B cell (primary cell): ENCODE measurements at regions not wholly inside any gene's neighbourhood (a gene's known extent, or its start where the extent isn't known, plus 50 kb on each side); places are given as distances from the start of the nearest gene placed in this dataset.

Source experiments
- ATAC-seq: fragments of 200-7000 bp; cut with Tn5 transposase; one replicate; pipeline ENCODE4 v1.10.0; 2021; ENCODE audit warnings: low read depth, mild to moderate bottlenecking, moderate number of reproducible peaks, moderate library complexity
- CTCF ChIA-PET: fragments of 350-600 bp; sonication (Branson Sonifier 250); formaldehyde crosslinking; loops from one replicate; lab custom pipeline; 2021; ENCODE audit warnings: antibody characterized with exemption, inconsistent platforms; lab: Charles Lee
- POLR2A ChIA-PET: fragments of 350-600 bp; sonication (Branson Sonifier 250); formaldehyde crosslinking; loops from one replicate; lab custom pipeline; 2021; ENCODE audit warnings: antibody characterized with exemption; lab: Charles Lee
- DNase-seq: peaks from one replicate; pipeline ENCODE4 v3.0.0; 2013
- H2AFZ ChIP-seq: 2 replicates; pipeline ENCODE4 v1.6.1; 2012; ENCODE audit warnings: mild to moderate bottlenecking, low read depth, low read length; ENCODE audit not compliant: insufficient read depth, poor library complexity, severe bottlenecking
- H3K27ac ChIP-seq, 2 donors: 1 replicate in 1 of 2; 2 replicates in 1 of 2; pipeline ENCODE4 v1.5.1; 2012 to 2013; ENCODE audit warnings: low read length in 2 of 2, mild to moderate bottlenecking in 2 of 2, moderate library complexity in 1 of 2
- H3K27me3 ChIP-seq, 4 experiments: fragments of 200-600 bp in 1 of 4; sonication (generic) in 1 of 4; replicated peaks in 1 of 4; 1 replicate in 2 of 4; 2 replicates in 2 of 4; pipeline versions ENCODE4 v1.6.1 to v1.7.0; 2013 to 2016; ENCODE audit warnings: low read length in 3 of 4, mild to moderate bottlenecking in 2 of 4, mixed read lengths in 1 of 4, moderate library complexity in 1 of 4; ENCODE audit not compliant: insufficient read depth in 4 of 4, control insufficient read depth in 3 of 4; ENCODE audit errors: control extremely low read depth in 1 of 4
- H3K36me3 ChIP-seq, 2 experiments: replicated peaks in 1 of 2; 1 replicate in 1 of 2; 2 replicates in 1 of 2; pipeline versions ENCODE4 v1.6.1 to v1.7.1; 2013; ENCODE audit warnings: low read length in 1 of 2; ENCODE audit not compliant: insufficient read depth in 2 of 2, control insufficient read depth in 1 of 2; ENCODE audit errors: control extremely low read depth in 1 of 2, extremely low read depth in 1 of 2
- H3K4me1 ChIP-seq, 2 donors: fragments of 200-600 bp in 1 of 2; sonication (generic) in 1 of 2; 1 replicate in 1 of 2; 2 replicates in 1 of 2; pipeline versions ENCODE4 v1.5.1 to v1.6.1; 2013 to 2017; ENCODE audit warnings: low read length in 2 of 2; ENCODE audit not compliant: control insufficient read depth in 2 of 2, insufficient read depth in 2 of 2
- H3K4me2 ChIP-seq: replicated peaks from 2 replicates; pipeline ENCODE3; 2012; ENCODE audit warnings: mild to moderate bottlenecking, low read depth, low read length; ENCODE audit not compliant: poor library complexity, severe bottlenecking
- H3K4me3 ChIP-seq, 5 experiments: fragments of 200-600 bp in 1 of 5; sonication (generic) in 1 of 5; 1 replicate in 3 of 5; 2 replicates in 2 of 5; pipeline versions ENCODE4 v1.5.1 to v1.7.0; 2011 to 2016; ENCODE audit warnings: low read length in 4 of 5, mild to moderate bottlenecking in 4 of 5, low read depth in 2 of 5, control low read depth in 1 of 5, moderate library complexity in 1 of 5; ENCODE audit not compliant: insufficient read depth in 1 of 5; ENCODE audit errors: control extremely low read depth in 1 of 5, extremely low read depth in 1 of 5
- H3K79me2 ChIP-seq: fragments of 200-600 bp; sonication (generic); one replicate; pipeline ENCODE4 v1.6.0; 2016; ENCODE audit warnings: low read length; ENCODE audit not compliant: control insufficient read depth, insufficient read depth
- H3K9ac ChIP-seq: fragments of 200-600 bp; sonication (generic); 2 replicates; pipeline ENCODE4 v1.6.1; 2017; ENCODE audit warnings: mild to moderate bottlenecking, low read length, moderate library complexity
- H3K9me3 ChIP-seq, 3 donors: one replicate each; pipeline versions ENCODE4 v1.6.1 to v1.7.1; 2013; ENCODE audit warnings: low read length in 2 of 3; ENCODE audit not compliant: control insufficient read depth in 2 of 3, insufficient read depth in 1 of 3; ENCODE audit errors: control extremely low read depth in 1 of 3
- H4K20me1 ChIP-seq: 2 replicates; pipeline ENCODE4 v1.6.0; 2012; ENCODE audit warnings: mild to moderate bottlenecking, low read length; ENCODE audit not compliant: insufficient read depth, control insufficient read depth, poor library complexity, severe bottlenecking
- H3K27ac Mint-ChIP-seq: one replicate; pipeline ENCODE4 v1.8.0; 2021; ENCODE audit warnings: mixed read lengths
- H3K27me3 Mint-ChIP-seq: one replicate; pipeline ENCODE4 v1.8.0; 2021; ENCODE audit warnings: mixed read lengths
- H3K4me1 Mint-ChIP-seq: one replicate; pipeline ENCODE4 v1.8.0; 2021; ENCODE audit warnings: mixed read lengths
- H3K4me3 Mint-ChIP-seq: one replicate; pipeline ENCODE4 v1.8.0; 2021; ENCODE audit warnings: mixed read lengths
- H3K9me3 Mint-ChIP-seq: one replicate; pipeline ENCODE4 v1.8.0; 2022; ENCODE audit warnings: mixed read lengths; ENCODE audit not compliant: insufficient read depth
- CTCF ChIP-seq: fragments of 200-600 bp; IDR thresholded peaks from one replicate; pipeline ENCODE4 v1.8.0; 2022; ENCODE audit warnings: antibody characterized with exemption, mild to moderate bottlenecking
- EZH2 ChIP-seq: IDR thresholded peaks from 2 replicates; pipeline ENCODE4 v1.6.1; 2012; ENCODE audit warnings: borderline replicate concordance, low read depth, mild to moderate bottlenecking, moderate library complexity, low read length; ENCODE audit not compliant: insufficient read depth, poor library complexity, severe bottlenecking
- WGBS: methylation state at CpG from one replicate; pipeline ENCODE4 v1.1.5; 2013; ENCODE audit warnings: missing lambda C conversion rate; ENCODE audit not compliant: insufficient coverage; 5-methylcytosine and 5-hydroxymethylcytosine counted together
- intact Hi-C: fragments of 100-400 bp; cut with micrococcal nuclease; formaldehyde crosslinking; loops from one replicate; pipeline ENCODE4 v1.10.0; 2022

GRCh38 chr9:7456793-7457530 lies 342.6 kb downstream of the DMAC1 start:
- Histone ChIP-seq H3K9ac (no peak overlapping the region), H4K20me1 (no peaks in the 10 kb centered on the region), H3K4me1 (no peaks in the 10 kb centered on the region), H2AFZ (no peak overlapping the region), H3K79me2 (no peaks in the 10 kb centered on the region), H3K4me3 (no peak overlapping the region), H3K27me3 (no peaks in the 10 kb centered on the region), H3K9me3 (no peaks in the 10 kb centered on the region), H3K4me2 (no peak overlapping the region), H3K27ac (no peak overlapping the region), H3K36me3 (no peaks in the 10 kb centered on the region)
- intact Hi-C loops, result no loop called here
- WGBS, result no CpG with 5 or more reads among the region's 1 CpG
- no peak overlapping the region for H3K4me3 Mint-ChIP-seq
- H3K9me3 Mint-ChIP-seq, result peaks cover 3% of the 10 kb centered on the region
- ChIA-PET POLR2A (no interaction called here), CTCF (interaction anchor here (1.0 kb wide), 1 partner anchor 12 kb away, joined by 3 read pairs; no protein-coding TSS in a partner anchor)
- ATAC-seq (no peak), DNase-seq (no peak)
- TF ChIP-seq CTCF (no peak), EZH2 (no peak)
- no peaks in the 10 kb centered on the region for H3K4me1 Mint-ChIP-seq
- H3K27me3 Mint-ChIP-seq, result no peaks in the 10 kb centered on the region
- no peak overlapping the region for H3K27ac Mint-ChIP-seq

GRCh38 chr9:7456377-7456776 lies 343.2 kb downstream of the DMAC1 start:
- no peaks in the 10 kb centered on the region for H3K4me1 ChIP-seq
- H4K20me1 ChIP-seq, result no peaks in the 10 kb centered on the region
- H3K36me3 ChIP-seq, result no peaks in the 10 kb centered on the region
- no peak overlapping the region for H2AFZ ChIP-seq
- H3K27me3 ChIP-seq, result no peaks in the 10 kb centered on the region
- POLR2A ChIA-PET, result no interaction called here
- Mint-ChIP-seq H3K9me3 (peaks cover 3% of the 10 kb centered on the region), H3K27me3 (no peaks in the 10 kb centered on the region), H3K4me1 (no peaks in the 10 kb centered on the region), H3K4me3 (no peak overlapping the region), H3K27ac (no peak overlapping the region)
- CTCF ChIA-PET, result no interaction called here
- no peaks in the 10 kb centered on the region for H3K9me3 ChIP-seq
- intact Hi-C loops, result no loop called here
- H3K27ac ChIP-seq, result no peak overlapping the region
- ATAC-seq (no peak), DNase-seq (no peak)
- no peak for TF ChIP-seq EZH2
- TF ChIP-seq CTCF, result no peak
- H3K9ac ChIP-seq, result no peak overlapping the region
- no peak overlapping the region for H3K4me2 ChIP-seq
- WGBS, result no CpG with 5 or more reads among the region's 2 CpGs
- no peaks in the 10 kb centered on the region for H3K79me2 ChIP-seq
- no peak overlapping the region for H3K4me3 ChIP-seq
